Breast epithelium (tissue), 4 donors: ENCODE measurements at regions not wholly inside any gene's neighbourhood (a gene's known extent, or its start where the extent isn't known, plus 50 kb on each side); places are given as distances from the start of the nearest gene placed in this dataset.

Experiments
- DNase-seq, 2 donors: peaks; one replicate each; pipeline ENCODE4 v3.0.0-alpha.2; 2019; ENCODE audit warnings: low spot score in 2 of 2
- H3K27ac ChIP-seq, 2 donors: fragments of 200-600 bp; sonication (generic) in 1 of 2; one replicate each; pipeline ENCODE4 v1.5.1; 2016 to 2019; ENCODE audit warnings: mild to moderate bottlenecking in 1 of 2
- H3K27me3 ChIP-seq, 2 donors: fragments of 200-600 bp; sonication (generic) in 1 of 2; one replicate each; pipeline versions ENCODE4 v1.5.1 to v1.6.0; 2017 to 2019; ENCODE audit warnings: control low read depth in 1 of 2, mild to moderate bottlenecking in 1 of 2
- H3K36me3 ChIP-seq: fragments of 200-600 bp; one replicate; pipeline ENCODE4 v1.5.1; 2019
- H3K4me1 ChIP-seq, 2 donors: fragments of 200-600 bp; sonication (generic); one replicate each; pipeline ENCODE4 v1.5.1; 2016 to 2019; ENCODE audit warnings: control low read depth in 1 of 2
- H3K4me3 ChIP-seq, 3 donors: fragments of 200-600 bp; sonication (generic); 1 replicate in 2 of 3; 2 replicates in 1 of 3; pipeline ENCODE4 v1.5.1; 2016 to 2019; ENCODE audit warnings: mild to moderate bottlenecking in 3 of 3, moderate library complexity in 2 of 3
- H3K9me3 ChIP-seq, 2 donors: fragments of 200-600 bp; sonication (generic) in 1 of 2; one replicate each; pipeline ENCODE4 v1.5.1; 2016 to 2019; ENCODE audit warnings: control low read depth in 1 of 2
- CTCF ChIP-seq, 3 donors: fragments of 450-650 bp; IDR thresholded peaks; one replicate each; pipeline ENCODE4 v1.5.1; 2016 to 2017; ENCODE audit warnings: antibody characterized with exemption in 3 of 3, mild to moderate bottlenecking in 3 of 3, moderate library complexity in 3 of 3
- POLR2A ChIP-seq: fragments of 450-650 bp; IDR thresholded peaks from one replicate; pipeline ENCODE4 v1.6.1; 2016; ENCODE audit warnings: antibody characterized with exemption, mild to moderate bottlenecking, moderate library complexity
- POLR2AphosphoS5 ChIP-seq, 3 donors: sonication (generic); formaldehyde crosslinking; IDR thresholded peaks; one replicate each; pipeline ENCODE4 v1.6.1; 2017; ENCODE audit warnings: antibody characterized with exemption in 3 of 3
- intact Hi-C: fragments of 100-400 bp; cut with DNase I; formaldehyde crosslinking; loops from one replicate; pipeline ENCODE4 v1.15.1; 2023; ENCODE audit warnings: low total_unique reads

DNA sequence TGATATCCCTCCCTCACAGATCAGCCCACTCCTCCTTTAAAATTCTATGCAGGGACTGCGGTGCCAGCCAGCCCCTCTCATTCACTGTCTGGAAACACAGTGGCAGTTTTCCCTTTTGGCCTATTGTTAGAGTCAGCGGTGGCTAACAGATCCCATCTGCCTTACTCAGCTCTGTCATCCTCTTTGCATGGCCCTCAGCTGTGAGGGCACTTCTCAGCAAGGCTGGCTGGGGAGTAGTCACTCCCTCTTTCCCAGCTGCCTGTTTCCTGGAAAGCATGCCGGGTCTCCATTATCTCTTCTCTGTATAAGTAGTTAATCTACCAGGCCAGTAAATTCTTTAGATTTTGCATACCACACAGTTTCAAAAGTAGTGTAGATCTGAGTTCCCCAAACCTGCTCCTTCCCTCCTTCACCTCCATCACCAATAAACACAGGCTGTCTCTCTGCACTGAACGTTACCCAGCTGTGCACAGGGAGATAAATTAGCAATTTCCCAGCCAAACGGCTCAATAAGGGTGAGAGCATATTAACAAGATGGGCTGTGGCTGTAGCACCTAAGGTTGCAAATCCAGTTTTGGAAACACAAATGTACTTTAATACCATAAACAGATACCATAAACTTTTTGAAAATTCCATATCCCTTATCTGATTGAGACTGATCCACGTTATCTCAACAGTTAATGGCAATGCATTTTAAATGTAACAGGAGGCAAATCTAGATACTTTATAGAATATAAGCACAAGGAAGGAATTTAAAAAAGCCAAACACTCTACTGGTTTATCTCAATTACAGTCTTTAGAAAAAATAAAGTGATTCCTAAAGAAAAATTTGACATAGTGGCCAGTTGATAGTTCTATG is 229.3 kb downstream of the ANKRD50 start:
- no peak overlapping the region for H3K4me3 ChIP-seq
- H3K4me1 ChIP-seq, result no peaks in the 10 kb centered on the region
- H3K9me3 ChIP-seq, result no peaks in the 10 kb centered on the region
- DNase-seq, result no peak
- TF ChIP-seq CTCF (IDR thresholded peaks at IDR 0.05), result no peak
- TF ChIP-seq POLR2A, result no peak
- no peak for TF ChIP-seq POLR2AphosphoS5 (IDR thresholded peaks at IDR 0.05)
- no peaks in the 10 kb centered on the region for H3K27me3 ChIP-seq
- intact Hi-C loops, result no loop called here
- H3K27ac ChIP-seq, result no peak overlapping the region
- H3K36me3 ChIP-seq, result no peaks in the 10 kb centered on the region

- no peak for DNase-seq
- H3K9me3 ChIP-seq, result no peaks in the 10 kb centered on the region
- no peak overlapping the region for H3K27ac ChIP-seq
- TF ChIP-seq CTCF (IDR thresholded peaks at IDR 0.05) (no peak), POLR2AphosphoS5 (IDR thresholded peaks at IDR 0.05) (no peak), POLR2A (no peak)
- no peaks in the 10 kb centered on the region for H3K36me3 ChIP-seq
- H3K4me1 ChIP-seq, result no peaks in the 10 kb centered on the region
- H3K4me3 ChIP-seq, result no peak overlapping the region
- no peaks in the 10 kb centered on the region for H3K27me3 ChIP-seq
- intact Hi-C loops, result no loop called here
Observed at GRCh38 chr4:124484008-124484407, 228.5 kb downstream of the ANKRD50 start.

GRCh38 chr4:124484940-124485339 is 227.6 kb downstream of the ANKRD50 start:
- no peak overlapping the region for H3K4me3 ChIP-seq
- no peaks in the 10 kb centered on the region for H3K27me3 ChIP-seq
- H3K27ac ChIP-seq, result no peak overlapping the region
- intact Hi-C loops, result no loop called here
- no peaks in the 10 kb centered on the region for H3K4me1 ChIP-seq
- no peaks in the 10 kb centered on the region for H3K9me3 ChIP-seq
- TF ChIP-seq POLR2AphosphoS5 (IDR thresholded peaks at IDR 0.05), result no peak
- TF ChIP-seq POLR2A, result no peak
- TF ChIP-seq CTCF (IDR thresholded peaks at IDR 0.05), result no peak
- no peaks in the 10 kb centered on the region for H3K36me3 ChIP-seq
- no peak for DNase-seq

GRCh38 chr4:124486423-124486822 is 226.1 kb downstream of the ANKRD50 start:
- TF ChIP-seq POLR2AphosphoS5 (IDR thresholded peaks at IDR 0.05) (no peak), CTCF (IDR thresholded peaks at IDR 0.05) (no peak), POLR2A (no peak)
- Histone ChIP-seq H3K4me3 (no peak overlapping the region), H3K9me3 (no peaks in the 10 kb centered on the region), H3K27me3 (no peaks in the 10 kb centered on the region), H3K36me3 (no peaks in the 10 kb centered on the region), H3K4me1 (no peaks in the 10 kb centered on the region), H3K27ac (no peak overlapping the region)
- no peak for DNase-seq
- intact Hi-C loops, result no loop called here

GRCh38 chr4:124487651-124488050 is 224.9 kb downstream of the ANKRD50 start:
- DNase-seq, result no peak
- no peaks in the 10 kb centered on the region for H3K27me3 ChIP-seq
- H3K4me1 ChIP-seq, result no peaks in the 10 kb centered on the region
- H3K27ac ChIP-seq, result no peak overlapping the region
- intact Hi-C loops, result no loop called here
- TF ChIP-seq POLR2AphosphoS5 (IDR thresholded peaks at IDR 0.05), result no peak
- no peak for TF ChIP-seq CTCF (IDR thresholded peaks at IDR 0.05)
- no peak for TF ChIP-seq POLR2A
- H3K4me3 ChIP-seq, result no peak overlapping the region
- H3K36me3 ChIP-seq, result no peaks in the 10 kb centered on the region
- no peaks in the 10 kb centered on the region for H3K9me3 ChIP-seq
